Activated CD8-positive, alpha-beta memory T cell treated with anti-CD3 and anti-CD28 coated beads, Interleukin-2, amount 10 ng/mL, durations not matched to agents 7 days and 5 days (primary cell): ENCODE measurements at regions not wholly inside any gene's neighbourhood (a gene's known extent, or its start where the extent isn't known, plus 50 kb on each side); places are given as distances from the start of the nearest gene placed in this dataset.

ENCODE experiments used
- ATAC-seq: fragments of 150-1000 bp; cut with Tn5 transposase; one replicate; pipeline ENCODE4 v1.10.0; 2021; ENCODE audit warnings: moderate library complexity
- CTCF ChIA-PET: fragments of 350-600 bp; sonication (Branson Sonifier 250); formaldehyde crosslinking; loops from one replicate; lab custom pipeline; 2021; ENCODE audit warnings: antibody characterized with exemption; lab: Charles Lee
- DNase-seq: peaks from one replicate; pipeline ENCODE4 v3.0.0-alpha.2; 2020
- H3K27ac Mint-ChIP-seq: one replicate; pipeline ENCODE4 v1.8.0; 2021; ENCODE audit warnings: mild to moderate bottlenecking, mixed read lengths
- H3K27me3 Mint-ChIP-seq: one replicate; pipeline ENCODE4 v1.8.0; 2021; ENCODE audit warnings: mixed read lengths
- H3K36me3 Mint-ChIP-seq: one replicate; pipeline ENCODE4 v1.8.0; 2021; ENCODE audit warnings: mild to moderate bottlenecking, mixed read lengths
- H3K4me1 Mint-ChIP-seq: one replicate; pipeline ENCODE4 v1.8.0; 2021; ENCODE audit warnings: mixed read lengths
- H3K4me3 Mint-ChIP-seq: one replicate; pipeline ENCODE4 v1.8.0; 2021; ENCODE audit warnings: mild to moderate bottlenecking, moderate library complexity, mixed read lengths
- H3K9me3 Mint-ChIP-seq: one replicate; pipeline ENCODE4 v1.8.0; 2022; ENCODE audit warnings: low read depth, mixed read lengths

DNA sequence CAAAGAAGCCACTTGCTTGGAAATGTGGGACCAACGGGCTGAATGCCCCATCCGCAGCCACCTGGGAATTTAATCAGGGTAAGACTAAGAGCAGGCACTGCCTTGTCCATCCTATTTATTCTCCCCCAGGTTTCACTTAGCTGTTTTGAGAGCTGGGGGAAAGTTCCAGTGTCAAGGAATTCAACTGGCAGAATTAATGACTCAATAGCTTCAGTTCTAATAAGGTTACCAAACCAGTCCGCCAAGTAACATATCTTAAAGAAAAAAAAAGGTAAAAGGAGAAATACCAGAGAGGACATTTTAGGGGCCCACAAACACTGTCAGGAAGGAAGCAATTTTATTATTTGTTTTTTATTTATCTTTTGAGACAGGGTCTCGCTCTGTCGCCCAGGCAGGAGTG lies 157.6 kb upstream of the SOD1 start:
- Mint-ChIP-seq H3K27ac (no peak overlapping the region), H3K27me3 (peaks cover 19% of the 10 kb centered on the region), H3K4me3 (no peak overlapping the region), H3K9me3 (no peaks in the 10 kb centered on the region), H3K4me1 (peaks cover 8% of the 10 kb centered on the region), H3K36me3 (no peaks in the 10 kb centered on the region)
- no peak for ATAC-seq
- DNase-seq: no peak
- CTCF ChIA-PET: no interaction called here

GRCh38 chr21:31500982-31501381 lies 156.9 kb upstream of the TIAM1 start:
- no peak for DNase-seq
- no peak overlapping the region for H3K27ac Mint-ChIP-seq
- no peak for ATAC-seq
- peaks cover 4% of the 10 kb centered on the region for H3K4me1 Mint-ChIP-seq
- H3K9me3 Mint-ChIP-seq: no peaks in the 10 kb centered on the region
- H3K36me3 Mint-ChIP-seq: no peaks in the 10 kb centered on the region
- H3K4me3 Mint-ChIP-seq: no peak overlapping the region
- CTCF ChIA-PET: no interaction called here
- peaks cover 17% of the 10 kb centered on the region for H3K27me3 Mint-ChIP-seq

- Mint-ChIP-seq H3K27me3 (peaks cover 10% of the 10 kb centered on the region), H3K36me3 (no peaks in the 10 kb centered on the region), H3K4me3 (no peak overlapping the region), H3K4me1 (no peaks in the 10 kb centered on the region), H3K27ac (no peak overlapping the region), H3K9me3 (no peaks in the 10 kb centered on the region)
- no peak for DNase-seq
- no peak for ATAC-seq
- CTCF ChIA-PET: interaction anchor here (0.7 kb wide), 1 partner anchor 45 kb away, joined by 3 read pairs; no protein-coding TSS in a partner anchor
Measured at GRCh38 chr21:31500071-31500470, 156.0 kb upstream of the TIAM1 start.

- H3K27ac Mint-ChIP-seq: no peak overlapping the region
- no peaks in the 10 kb centered on the region for H3K9me3 Mint-ChIP-seq
- H3K4me1 Mint-ChIP-seq: no peaks in the 10 kb centered on the region
- DNase-seq (no peak), ATAC-seq (no peak)
- H3K36me3 Mint-ChIP-seq: no peaks in the 10 kb centered on the region
- peaks cover 6% of the 10 kb centered on the region for H3K27me3 Mint-ChIP-seq
- H3K4me3 Mint-ChIP-seq: no peak overlapping the region
- CTCF ChIA-PET: interaction anchor here (1.3 kb wide), 1 partner anchor 82 kb away, joined by 3 read pairs; no protein-coding TSS in a partner anchor
Measured at GRCh38 chr21:31498985-31499384, 154.9 kb upstream of the TIAM1 start.

DNA sequence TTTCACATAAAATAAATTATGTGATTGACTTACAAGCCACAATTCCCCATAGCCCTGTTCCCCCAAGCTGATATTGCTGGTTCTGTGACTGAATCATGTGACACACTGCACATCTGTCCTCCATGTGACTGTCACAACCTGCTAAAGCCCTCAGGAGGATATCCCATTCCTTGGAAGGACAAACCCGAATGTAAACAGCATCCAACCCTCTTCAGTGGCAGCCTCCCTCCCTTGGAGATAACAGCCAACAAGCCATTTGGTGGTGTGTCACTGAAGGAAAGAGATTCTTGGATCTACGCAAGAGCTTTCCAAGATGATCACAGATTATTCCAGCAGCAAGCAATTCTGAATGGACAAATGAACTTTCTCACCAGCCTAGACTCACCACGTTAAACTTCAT lies 153.9 kb upstream of the TIAM1 start:
- Mint-ChIP-seq H3K27ac (no peak overlapping the region), H3K4me1 (no peaks in the 10 kb centered on the region), H3K27me3 (peaks cover 10% of the 10 kb centered on the region), H3K4me3 (no peak overlapping the region), H3K9me3 (no peaks in the 10 kb centered on the region), H3K36me3 (no peaks in the 10 kb centered on the region)
- CTCF ChIA-PET: interaction anchor here (1.3 kb wide), 1 partner anchor 83 kb away, joined by 3 read pairs; no protein-coding TSS in a partner anchor
- ATAC-seq (no peak), DNase-seq (no peak)

- CTCF ChIA-PET: interaction anchor here (1.4 kb wide), 1 partner anchor 295 kb away, joined by 3 read pairs; no protein-coding TSS in a partner anchor
- H3K4me1 Mint-ChIP-seq: no peaks in the 10 kb centered on the region
- ATAC-seq (no peak), DNase-seq (no peak)
- peaks cover 9% of the 10 kb centered on the region for H3K27me3 Mint-ChIP-seq
- H3K9me3 Mint-ChIP-seq: no peaks in the 10 kb centered on the region
- H3K4me3 Mint-ChIP-seq: no peak overlapping the region
- no peak overlapping the region for H3K27ac Mint-ChIP-seq
- H3K36me3 Mint-ChIP-seq: no peaks in the 10 kb centered on the region
Measured at GRCh38 chr21:31493350-31493880, 149.4 kb upstream of the TIAM1 start.

GRCh38 chr21:31491617-31492016 lies 147.6 kb upstream of the TIAM1 start:
- CTCF ChIA-PET: no interaction called here
- ATAC-seq (no peak), DNase-seq (no peak)
- H3K27me3 Mint-ChIP-seq: peaks cover 5% of the 10 kb centered on the region
- no peak overlapping the region for H3K4me3 Mint-ChIP-seq
- H3K27ac Mint-ChIP-seq: no peak overlapping the region
- no peaks in the 10 kb centered on the region for H3K36me3 Mint-ChIP-seq
- H3K9me3 Mint-ChIP-seq: no peaks in the 10 kb centered on the region
- no peaks in the 10 kb centered on the region for H3K4me1 Mint-ChIP-seq

DNA sequence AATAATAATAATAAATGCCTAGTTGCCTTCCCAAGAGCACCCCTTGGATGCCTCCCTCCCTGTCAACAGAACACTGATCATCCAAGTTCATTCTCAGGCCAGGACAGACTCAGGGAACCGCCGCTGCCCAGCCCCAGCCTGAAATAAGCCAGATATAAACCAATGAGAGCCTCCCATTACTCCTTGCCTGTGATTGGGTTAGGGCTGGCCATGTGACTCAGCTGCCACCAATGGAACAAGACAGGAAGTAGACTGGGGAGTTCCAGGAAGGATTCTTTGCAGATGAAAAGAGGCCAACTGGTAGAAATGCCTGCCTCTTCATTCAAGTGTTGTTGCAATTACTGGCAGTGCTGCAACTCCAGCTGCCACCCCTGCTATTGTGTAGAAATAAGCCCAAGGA lies 146.4 kb upstream of the TIAM1 start:
- no peak for DNase-seq
- no peaks in the 10 kb centered on the region for H3K9me3 Mint-ChIP-seq
- H3K27me3 Mint-ChIP-seq: peaks cover 5% of the 10 kb centered on the region
- CTCF ChIA-PET: no interaction called here
- no peaks in the 10 kb centered on the region for H3K36me3 Mint-ChIP-seq
- H3K4me3 Mint-ChIP-seq: no peak overlapping the region
- ATAC-seq: no peak
- no peak overlapping the region for H3K27ac Mint-ChIP-seq
- H3K4me1 Mint-ChIP-seq: no peaks in the 10 kb centered on the region

- CTCF ChIA-PET: no interaction called here
- Mint-ChIP-seq H3K27me3 (peaks cover 5% of the 10 kb centered on the region), H3K9me3 (peaks cover 2% of the 10 kb centered on the region), H3K4me1 (no peaks in the 10 kb centered on the region), H3K4me3 (no peak overlapping the region), H3K27ac (no peak overlapping the region), H3K36me3 (no peaks in the 10 kb centered on the region)
- no peak for ATAC-seq
- DNase-seq: no peak
Measured at GRCh38 chr21:31489726-31490125, 145.7 kb upstream of the TIAM1 start.

GRCh38 chr21:31489014-31489413 lies 145.0 kb upstream of the TIAM1 start:
- no peak for ATAC-seq
- Mint-ChIP-seq H3K27me3 (peaks cover 5% of the 10 kb centered on the region), H3K4me1 (no peaks in the 10 kb centered on the region), H3K27ac (no peak overlapping the region), H3K4me3 (no peak overlapping the region), H3K36me3 (no peaks in the 10 kb centered on the region), H3K9me3 (peaks cover 3% of the 10 kb centered on the region)
- CTCF ChIA-PET: interaction anchor here (0.7 kb wide), 1 partner anchor 124 kb away, joined by 3 read pairs; no protein-coding TSS in a partner anchor
- no peak for DNase-seq

DNA sequence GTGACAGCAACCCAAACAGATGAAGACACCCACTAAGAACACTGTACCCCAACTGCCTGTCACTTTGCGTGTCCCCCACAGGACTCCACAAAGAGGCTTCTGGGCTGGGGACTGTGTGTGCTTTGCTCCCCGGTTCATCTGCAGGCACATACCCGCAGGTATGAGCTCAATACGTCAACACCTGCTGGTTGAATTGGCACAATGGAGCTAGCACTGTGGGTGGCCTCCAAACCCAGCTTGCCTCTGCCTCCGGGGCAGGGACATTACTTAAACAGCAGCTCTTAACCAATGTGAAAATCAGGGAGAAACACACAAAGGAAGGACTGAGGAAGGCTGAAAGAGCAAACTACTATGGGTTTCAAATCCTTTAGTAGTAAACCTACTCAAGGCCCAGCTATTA lies 140.2 kb upstream of the TIAM1 start:
- no peak overlapping the region for H3K4me3 Mint-ChIP-seq
- DNase-seq: no peak
- no peak overlapping the region for H3K27ac Mint-ChIP-seq
- no peaks in the 10 kb centered on the region for H3K4me1 Mint-ChIP-seq
- ATAC-seq: no peak
- CTCF ChIA-PET: no interaction called here
- peaks cover 4% of the 10 kb centered on the region for H3K36me3 Mint-ChIP-seq
- no peaks in the 10 kb centered on the region for H3K27me3 Mint-ChIP-seq
- peaks cover 19% of the 10 kb centered on the region for H3K9me3 Mint-ChIP-seq

- H3K4me3 Mint-ChIP-seq: no peak overlapping the region
- ATAC-seq (no peak), DNase-seq (no peak)
- H3K36me3 Mint-ChIP-seq: peaks cover 4% of the 10 kb centered on the region
- H3K9me3 Mint-ChIP-seq: peaks cover 19% of the 10 kb centered on the region
- CTCF ChIA-PET: no interaction called here
- peaks cover 9% of the 10 kb centered on the region for H3K27me3 Mint-ChIP-seq
- no peaks in the 10 kb centered on the region for H3K4me1 Mint-ChIP-seq
- no peak overlapping the region for H3K27ac Mint-ChIP-seq
Measured at GRCh38 chr21:31483146-31483545, 139.1 kb upstream of the TIAM1 start.

- no peaks in the 10 kb centered on the region for H3K4me1 Mint-ChIP-seq
- ATAC-seq: no peak
- peaks cover 4% of the 10 kb centered on the region for H3K36me3 Mint-ChIP-seq
- H3K9me3 Mint-ChIP-seq: peaks cover 19% of the 10 kb centered on the region
- CTCF ChIA-PET: no interaction called here
- H3K27me3 Mint-ChIP-seq: peaks cover 11% of the 10 kb centered on the region
- no peak for DNase-seq
- H3K27ac Mint-ChIP-seq: no peak overlapping the region
- no peak overlapping the region for H3K4me3 Mint-ChIP-seq
Measured at GRCh38 chr21:31482460-31482859, 138.4 kb upstream of the TIAM1 start.

GRCh38 chr21:31480228-31480627 lies 136.2 kb upstream of the TIAM1 start:
- no peak for ATAC-seq
- Mint-ChIP-seq H3K27me3 (peaks cover 11% of the 10 kb centered on the region), H3K36me3 (peaks cover 4% of the 10 kb centered on the region), H3K4me1 (no peaks in the 10 kb centered on the region), H3K4me3 (no peak overlapping the region), H3K27ac (no peak overlapping the region), H3K9me3 (peaks cover 19% of the 10 kb centered on the region)
- CTCF ChIA-PET: no interaction called here
- DNase-seq: no peak
